ENCODE measurements at regions not wholly inside any gene's neighbourhood (a gene's known extent, or its start where the extent isn't known, plus 50 kb on each side); places are given as distances from the start of the nearest gene placed in this dataset.

GRCh38 chr5:56420323-56420722, 187.2 kb upstream of the ANKRD55 start:
- ChIA-PET CTCF (no interaction called here), POLR2A (no interaction called here)
- no peaks in the 10 kb centered on the region for H3K27me3 ChIP-seq (ENCODE audit: insufficient read depth)
- no peaks in the 10 kb centered on the region for H3K4me1 ChIP-seq (ENCODE audit: control insufficient read depth in 1 of 2, insufficient read depth in 2 of 2, low read depth in 1 of 2, low read length in 1 of 2)
- no peak for DNase-seq
- no peaks in the 10 kb centered on the region for H3K79me2 ChIP-seq (ENCODE audit: insufficient read depth)
- no peak overlapping the region for H3K4me3 ChIP-seq (ENCODE audit: low read depth in 2 of 2, low read length in 1 of 2)
- H3K9me3 ChIP-seq, result peaks cover 11% of the 10 kb centered on the region; the same call in 1 of the 2 replicates
- no peak overlapping the region for H2AFZ ChIP-seq (ENCODE audit: low read depth)
- TF ChIP-seq EZH2phosphoT487 (IDR thresholded peaks at IDR 0.05; ENCODE audit: borderline replicate concordance, low read depth), result no peak
- TF ChIP-seq CTCF (IDR thresholded peaks at IDR 0.05), result no peak
- TF ChIP-seq MAX (IDR thresholded peaks at IDR 0.05; ENCODE audit: low read depth), result no peak
- no peak for TF ChIP-seq SIN3A (IDR thresholded peaks at IDR 0.05; ENCODE audit: borderline replicate concordance, low read depth, low read length)
- TF ChIP-seq EP300 (IDR thresholded peaks at IDR 0.05; ENCODE audit: borderline replicate concordance in 1 of 2, low read depth in 1 of 2, low read length in 1 of 2), result no peak
- no peak for TF ChIP-seq FOSL2 (IDR thresholded peaks at IDR 0.05; ENCODE audit: borderline replicate concordance, low read depth)
- TF ChIP-seq FOXJ3 (CRISPR knock-in tag; IDR thresholded peaks at IDR 0.05), result no peak
- TF ChIP-seq GABPA (IDR thresholded peaks at IDR 0.05; ENCODE audit: low read depth), result no peak
- TF ChIP-seq JUND (IDR thresholded peaks at IDR 0.05), result no peak
- TF ChIP-seq ELF1 (IDR thresholded peaks at IDR 0.05), result no peak
- TF ChIP-seq TAF1 (IDR thresholded peaks at IDR 0.05; ENCODE audit: borderline replicate concordance, low read depth, low read length), result no peak
- TF ChIP-seq RCOR1 (IDR thresholded peaks at IDR 0.05; ENCODE audit: low read length), result no peak
- TF ChIP-seq ZBTB33 (IDR thresholded peaks at IDR 0.05; ENCODE audit: borderline replicate concordance, low read depth), result no peak
- TF ChIP-seq PBX3 (IDR thresholded peaks at IDR 0.05), result no peak
- no peak for TF ChIP-seq RAD21 (IDR thresholded peaks at IDR 0.05; ENCODE audit: low read length)
- no peak for TF ChIP-seq CHD2 (IDR thresholded peaks at IDR 0.05; ENCODE audit: low read length, partially characterized antibody)
- TF ChIP-seq RFX5 (IDR thresholded peaks at IDR 0.05; ENCODE audit: low read length), result no peak
- TF ChIP-seq IRF3 (IDR thresholded peaks at IDR 0.05; ENCODE audit: low read depth, low read length), result no peak
- TF ChIP-seq YY1 (IDR thresholded peaks at IDR 0.05; ENCODE audit: low read depth), result no peak
- no peaks in the 10 kb centered on the region for H3F3A ChIP-seq (replicated peaks; ENCODE audit: insufficient read depth)
- H3K4me2 ChIP-seq, result no peak overlapping the region
- no peaks in the 10 kb centered on the region for H4K20me1 ChIP-seq (ENCODE audit: insufficient read depth)
- no peaks in the 10 kb centered on the region for H3K9me2 ChIP-seq
- no peak overlapping the region for H3K9ac ChIP-seq
- no peak overlapping the region for H3K27ac ChIP-seq (ENCODE audit: low read depth in 2 of 2, low read length in 1 of 2)
- no peaks in the 10 kb centered on the region for H3K36me3 ChIP-seq (replicated peaks in 1 of 2; ENCODE audit: control insufficient read depth in 1 of 2, insufficient read depth in 2 of 2, low read length in 1 of 2)
